HG03066 (cell line): ENCODE measurements at regions not wholly inside any gene's neighbourhood (a gene's known extent, or its start where the extent isn't known, plus 50 kb on each side); places are given as distances from the start of the nearest gene placed in this dataset.
"Not testable (repeated sequence)": the region's sequence is repeated elsewhere in the genome, so short reads cannot be mapped to it uniquely, and the experiment has no call there.

Source experiments
- ATAC-seq: cut with Tn5 transposase; IDR thresholded peaks from one replicate; pipeline ENCODE4 v1.9.1; 2021; ENCODE audit warnings: low read depth; ENCODE audit not compliant: unreplicated experiment

DNA sequence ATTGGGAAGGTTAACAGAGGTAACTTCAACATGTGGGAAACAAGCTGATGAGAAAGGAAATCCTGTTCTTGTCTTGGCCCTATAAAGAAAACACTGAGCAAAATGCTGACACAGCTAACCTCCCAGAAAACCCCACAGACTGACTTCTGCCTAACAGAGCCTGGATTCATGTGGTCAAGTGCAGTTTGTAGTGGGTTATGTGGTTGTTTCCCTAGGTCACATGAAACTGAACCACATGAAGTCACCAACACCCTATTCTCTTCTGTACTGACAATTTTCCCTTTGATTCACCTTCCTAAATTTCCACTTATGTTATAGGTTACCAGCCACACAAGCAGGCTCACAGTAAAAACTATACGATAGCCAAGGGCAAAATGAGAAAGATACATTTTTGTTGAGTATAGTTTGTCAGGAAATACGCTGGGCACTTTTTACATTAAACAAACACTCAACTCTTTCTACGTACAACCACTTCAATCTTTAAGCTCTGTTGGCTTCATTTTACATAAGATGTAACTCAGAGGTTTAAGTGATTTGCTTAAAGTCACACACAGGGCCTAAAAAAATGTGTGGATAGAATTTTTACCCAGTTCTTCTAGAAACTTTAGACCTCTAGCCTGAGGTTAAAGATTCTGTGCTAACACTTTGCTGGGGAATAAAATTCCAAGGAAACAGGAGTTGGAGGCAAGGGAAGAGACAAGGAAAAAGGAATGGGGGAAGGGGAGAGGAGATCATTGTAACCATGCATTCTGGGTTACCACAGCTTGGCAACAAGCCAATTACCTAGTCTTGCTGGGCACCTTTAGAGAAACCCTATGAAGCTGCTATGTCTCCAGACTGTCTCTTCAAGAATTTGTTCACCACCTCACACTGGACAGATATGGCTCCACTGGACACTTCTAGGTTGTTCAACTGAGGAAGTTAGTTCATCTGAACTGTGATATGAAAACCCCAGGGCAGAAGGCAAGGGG, 601.6 kb upstream of the USP24 start:
- ATAC-seq, result no peak

DNA sequence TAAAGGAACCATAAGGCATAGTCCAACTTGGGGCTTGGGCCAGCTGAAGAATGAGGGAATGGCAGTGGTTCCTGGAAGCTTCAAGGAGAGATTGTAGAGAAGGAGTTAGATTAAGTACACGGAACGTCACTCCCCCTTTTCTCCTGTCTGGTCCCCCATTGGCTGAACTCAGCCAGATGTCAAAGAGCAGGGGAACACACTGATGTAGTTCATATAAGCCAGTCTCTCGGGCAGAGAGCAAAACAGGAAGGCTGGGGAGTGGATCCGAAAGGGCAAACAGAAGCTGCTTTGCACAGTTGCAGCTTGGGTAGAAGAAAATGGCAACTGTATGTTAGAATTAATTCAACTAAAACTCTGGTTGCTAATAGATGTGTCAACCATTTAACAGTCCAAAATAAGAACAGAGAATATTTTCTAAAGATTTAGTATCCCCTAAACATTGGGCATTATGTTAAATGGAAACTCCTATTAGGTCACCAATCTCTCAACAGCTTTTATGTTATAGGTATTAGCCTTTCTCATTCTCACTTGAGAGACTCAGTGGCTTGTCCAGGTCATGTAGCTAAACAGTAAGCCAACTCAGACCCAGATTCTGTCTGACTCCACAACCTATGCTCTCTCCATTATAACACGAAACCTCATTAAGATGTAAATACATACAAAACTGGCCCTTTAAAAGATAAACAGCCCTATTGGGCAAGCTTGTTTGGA, 600.7 kb upstream of the USP24 start:
- ATAC-seq, result no peak

DNA sequence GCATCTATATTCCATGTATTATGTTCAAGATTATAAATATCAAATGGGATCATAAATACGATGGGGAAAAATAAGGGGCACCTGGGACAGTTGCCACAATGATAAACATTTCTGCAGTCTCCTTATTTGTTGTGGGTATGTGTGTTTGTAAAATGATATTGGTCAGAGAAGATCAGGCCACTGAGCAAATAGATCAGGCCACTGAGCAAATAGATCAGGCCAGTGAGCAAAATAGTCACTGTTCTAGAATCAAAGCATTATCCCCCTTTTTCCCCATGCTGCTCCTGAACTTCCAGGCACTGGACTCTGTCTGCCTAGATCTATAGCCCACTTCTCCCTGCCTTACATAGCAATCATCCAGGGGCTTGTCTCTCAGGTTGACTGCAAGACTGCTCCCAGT, 599.8 kb upstream of the USP24 start:
- no peak for ATAC-seq

DNA sequence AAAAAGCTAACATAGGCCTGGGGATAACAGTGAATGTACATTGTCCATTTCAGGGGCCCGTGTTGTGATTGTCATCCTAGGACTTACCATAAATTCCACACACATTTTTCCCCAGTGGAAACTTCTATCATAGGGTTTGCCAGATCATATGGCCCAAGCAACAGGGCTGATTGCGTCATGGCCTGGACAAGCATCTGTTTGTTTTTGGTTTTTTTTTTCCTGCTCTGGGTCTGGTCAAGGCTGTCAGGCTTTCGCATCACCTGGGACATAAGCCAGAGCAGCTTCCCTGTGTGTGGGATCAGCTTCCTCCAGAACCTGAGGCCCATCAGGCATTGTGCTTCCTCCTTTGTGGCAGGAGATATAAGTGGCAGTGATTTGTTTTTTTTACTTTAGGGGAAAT, 598.5 kb upstream of the USP24 start:
- no peak for ATAC-seq

DNA sequence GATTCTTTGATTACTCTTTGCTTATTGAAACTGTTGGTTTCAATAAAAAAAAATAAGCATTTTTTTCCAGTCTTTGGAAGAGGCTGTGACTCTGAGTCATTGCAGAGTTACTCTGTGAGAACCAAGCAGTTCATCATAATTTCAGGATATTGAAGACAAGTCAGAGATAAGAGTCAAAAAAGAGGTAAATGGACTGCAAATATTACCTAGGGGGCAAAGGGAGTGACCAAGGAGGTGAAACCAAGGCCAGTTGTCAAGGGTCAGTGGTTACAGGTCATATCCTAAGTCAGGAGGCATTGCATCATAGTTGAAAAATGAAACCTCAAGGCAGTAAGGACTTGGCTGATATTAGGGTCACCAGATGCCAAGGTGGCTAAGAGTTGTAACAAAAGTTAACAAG, 597.1 kb upstream of the USP24 start:
- no peak for ATAC-seq

DNA sequence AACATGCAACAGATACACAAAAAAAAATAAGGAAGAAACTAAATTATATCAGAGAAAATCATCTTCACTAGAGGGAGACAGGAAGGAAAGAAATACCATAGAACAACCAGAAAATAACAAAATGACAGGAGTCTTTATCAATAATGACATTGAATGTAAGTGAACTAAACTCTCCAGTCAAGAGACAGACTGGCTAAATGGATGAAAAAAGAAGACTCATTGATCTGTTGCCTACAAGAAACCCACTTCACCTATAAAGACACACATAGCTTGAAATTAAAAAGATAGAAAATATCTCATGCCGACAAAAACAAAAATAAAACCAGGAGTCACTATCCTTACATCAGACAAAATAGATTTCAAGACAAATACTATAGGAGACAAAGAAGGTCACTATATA, 593.1 kb upstream of the USP24 start:
- no peak for ATAC-seq

DNA sequence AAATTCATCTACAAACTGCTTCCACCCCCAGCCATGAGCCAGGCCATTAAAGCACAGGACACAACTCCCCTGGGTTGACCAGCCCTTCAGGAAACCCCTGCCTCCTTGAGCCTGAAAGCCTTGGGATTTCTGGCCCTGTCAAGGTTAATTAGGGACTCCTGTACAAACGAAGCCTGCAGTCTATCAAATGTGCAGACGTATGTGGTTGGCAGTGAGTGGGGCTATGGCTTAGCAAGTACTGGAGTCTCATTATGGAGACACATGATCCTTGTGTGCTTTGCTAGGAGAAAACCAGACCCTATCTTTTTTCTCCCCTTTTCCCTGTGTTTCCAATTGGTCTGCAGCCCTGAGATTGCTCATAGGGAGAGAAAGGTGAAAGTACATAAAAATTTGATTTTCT, 588.3 kb upstream of the USP24 start:
- ATAC-seq, result no peak

DNA sequence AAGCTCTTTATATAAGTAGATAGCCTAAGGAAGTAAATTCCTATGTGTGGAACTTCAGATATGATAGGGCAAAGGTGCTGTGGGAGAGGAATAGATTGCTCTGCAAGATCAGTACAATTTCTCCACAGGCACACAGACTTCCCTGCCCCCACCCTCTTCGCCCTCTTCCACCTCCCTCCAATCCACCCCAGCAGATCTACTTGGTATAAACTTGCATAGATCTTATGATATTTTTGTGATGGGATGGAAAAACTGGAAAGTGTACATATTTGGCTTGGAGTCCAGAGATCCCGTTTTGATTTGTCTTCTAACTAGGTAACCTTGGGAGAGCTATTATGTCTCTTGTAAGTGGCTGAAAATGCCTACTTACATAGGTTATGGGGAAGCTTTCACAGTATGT, 586.3 kb upstream of the USP24 start:
- no peak for ATAC-seq

DNA sequence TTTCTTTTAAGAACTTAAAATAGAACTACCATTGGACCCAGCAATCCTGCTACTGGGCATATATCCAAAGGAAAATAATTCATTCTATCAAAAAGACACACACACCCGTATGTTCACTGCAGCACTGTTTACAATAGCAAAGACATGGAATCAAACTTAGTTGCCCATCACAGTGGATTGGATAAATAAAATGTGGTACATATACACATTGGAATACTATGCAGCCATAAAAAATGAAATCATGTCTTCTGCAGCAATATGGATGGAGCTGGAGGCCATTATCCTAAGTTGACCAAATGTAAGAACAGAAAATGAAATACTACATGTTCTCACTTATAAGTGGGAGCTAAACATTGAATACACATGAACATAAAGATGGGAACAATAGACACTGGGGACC, 585.3 kb upstream of the USP24 start:
- ATAC-seq, result no peak

DNA sequence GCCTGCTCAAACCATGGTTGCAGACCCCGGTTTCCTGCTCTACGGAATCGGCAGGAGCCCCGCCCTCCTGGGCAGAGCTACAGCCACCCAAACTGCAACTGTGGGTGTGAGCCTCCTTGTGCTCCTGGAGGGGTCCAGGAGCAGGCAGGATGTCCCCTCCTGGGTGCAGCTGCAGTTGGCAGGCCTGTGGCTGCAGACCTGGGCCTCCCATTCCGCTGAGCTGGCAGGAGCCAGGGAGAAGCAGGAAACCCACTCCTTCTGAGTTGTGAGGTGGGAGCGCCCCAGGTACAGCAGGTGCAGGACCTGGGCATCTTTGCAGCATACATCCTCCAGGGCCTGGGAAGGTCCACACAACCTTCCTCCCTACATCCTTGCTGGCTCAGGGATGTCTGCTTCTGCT, 578.7 kb upstream of the USP24 start:
- no peak for ATAC-seq

DNA sequence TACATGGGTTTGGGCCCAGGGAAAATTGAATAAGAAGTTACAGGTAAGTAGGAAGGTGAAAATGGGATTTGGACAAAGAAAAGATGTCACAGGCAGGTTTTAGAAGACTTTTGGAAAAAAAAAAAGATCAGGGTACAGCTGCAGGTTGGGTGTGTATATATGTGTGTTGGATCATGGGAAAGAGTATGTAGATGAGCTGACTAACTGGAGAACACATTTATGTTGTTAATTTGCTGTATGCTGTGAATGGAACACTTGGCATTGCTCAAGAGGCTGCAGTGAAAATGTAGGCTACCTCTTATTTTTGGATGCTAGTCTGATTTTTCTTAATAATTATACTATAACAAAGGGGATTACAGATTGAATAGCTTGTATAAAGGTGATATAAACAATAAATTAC, 577.7 kb upstream of the USP24 start:
- ATAC-seq, result no peak

DNA sequence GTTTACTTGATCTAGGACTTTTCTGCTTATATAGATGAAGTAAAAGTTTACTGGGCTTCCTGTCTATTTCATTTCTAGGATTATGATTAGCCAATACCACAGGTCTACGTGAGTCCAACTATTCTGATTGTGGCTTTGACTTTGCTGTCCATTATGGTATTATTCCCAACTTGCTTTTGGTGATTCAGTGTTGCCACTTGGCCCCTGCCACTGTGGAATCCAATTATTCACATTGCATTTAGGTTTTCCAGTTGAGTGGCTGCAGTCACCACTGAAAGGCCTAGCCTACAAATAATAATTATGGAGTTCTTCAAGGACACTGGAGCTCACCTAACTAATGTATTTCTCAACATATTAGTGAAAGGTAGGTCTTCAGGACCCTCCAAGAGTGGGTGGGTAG, 574.3 kb upstream of the USP24 start:
- ATAC-seq, result no peak

DNA sequence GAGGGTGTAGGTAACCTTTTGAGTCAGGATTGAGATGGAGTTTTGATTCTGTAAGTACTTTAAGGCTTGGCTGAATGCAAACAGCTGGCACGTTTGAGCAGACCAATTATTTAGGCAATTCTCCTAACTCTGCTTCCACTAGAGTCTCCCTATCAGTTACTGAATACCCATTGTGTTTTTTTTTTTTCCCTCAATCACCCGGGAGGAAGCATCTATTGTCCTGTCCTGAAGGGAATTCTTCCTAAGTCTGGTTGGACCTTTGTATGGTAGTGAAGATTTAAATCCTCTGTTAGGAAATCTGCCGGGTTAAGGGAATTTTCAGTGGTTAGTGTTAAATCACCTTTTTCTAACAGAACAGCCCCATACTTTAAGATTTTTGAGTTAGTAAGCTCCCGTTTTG, 571.2 kb upstream of the USP24 start:
- no peak for ATAC-seq

DNA sequence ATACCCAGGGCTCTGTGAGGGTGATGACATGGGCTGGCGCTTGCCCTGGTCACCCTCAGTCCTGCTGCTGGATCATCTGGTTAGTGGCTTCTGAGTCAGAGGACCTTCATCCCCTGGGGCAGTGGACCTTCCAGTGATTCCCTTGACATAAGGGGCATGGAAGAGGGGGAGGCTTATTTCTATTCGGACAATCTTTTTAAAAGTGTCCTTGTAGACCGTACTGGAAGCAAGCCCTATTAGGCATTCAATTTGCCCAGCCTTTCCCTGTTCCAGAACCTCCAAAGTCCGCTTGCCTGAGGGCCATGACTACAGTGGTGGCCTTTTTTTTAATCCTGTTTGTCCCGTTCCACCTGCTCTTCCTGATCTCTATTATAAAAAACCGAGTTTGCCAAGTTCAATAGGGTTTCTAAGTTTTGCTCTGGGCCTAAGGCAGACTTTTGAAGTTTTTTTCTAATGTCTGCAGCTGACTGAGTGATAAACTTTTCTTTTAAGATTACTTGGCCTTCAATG, 569.8 kb upstream of the USP24 start:
- not testable (repeated sequence) for ATAC-seq

DNA sequence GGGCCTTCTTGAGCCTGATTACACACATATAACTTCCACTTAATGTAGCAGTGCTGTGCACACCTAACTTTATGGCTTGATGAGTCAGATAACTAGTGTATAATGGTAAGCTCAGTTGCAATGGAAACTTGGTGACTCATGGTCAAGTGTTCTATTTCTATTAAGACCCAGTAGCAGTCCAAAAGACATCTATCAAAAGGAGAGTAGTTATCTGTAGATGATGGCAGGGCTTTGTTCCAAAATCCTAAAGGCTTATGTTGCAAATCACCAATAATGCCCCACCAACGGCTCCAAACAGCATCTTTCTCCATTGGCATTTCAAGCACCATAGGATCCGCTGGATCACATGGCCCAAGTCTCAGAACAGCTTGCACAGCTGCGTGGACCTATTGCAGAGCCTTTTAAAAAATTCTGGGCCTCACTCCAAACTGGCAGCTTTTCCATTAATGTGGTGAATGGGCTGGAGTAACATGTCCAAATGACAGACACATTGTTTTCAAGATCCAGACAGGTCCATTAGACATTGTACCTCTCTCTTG, 566.8 kb upstream of the USP24 start:
- ATAC-seq, result no peak

DNA sequence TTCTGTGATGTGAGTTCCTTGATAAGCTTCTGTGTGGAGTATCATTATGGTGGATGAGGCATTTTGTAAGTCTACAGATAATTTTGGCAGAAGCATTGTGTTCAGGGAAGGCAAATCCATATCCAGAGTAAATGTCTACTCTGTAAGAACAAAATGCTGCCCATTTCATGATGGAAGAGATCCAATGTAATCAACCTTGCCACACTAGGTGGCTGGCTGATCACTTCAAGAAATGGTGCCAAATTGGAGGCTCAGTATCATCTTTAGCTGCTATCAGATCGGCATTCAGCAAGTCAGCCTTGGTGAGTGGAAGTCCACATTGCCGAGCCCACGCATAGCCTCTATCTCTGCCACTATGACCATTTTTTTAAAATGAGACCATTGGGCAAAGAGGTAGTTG, 565.8 kb upstream of the USP24 start:
- no peak for ATAC-seq

DNA sequence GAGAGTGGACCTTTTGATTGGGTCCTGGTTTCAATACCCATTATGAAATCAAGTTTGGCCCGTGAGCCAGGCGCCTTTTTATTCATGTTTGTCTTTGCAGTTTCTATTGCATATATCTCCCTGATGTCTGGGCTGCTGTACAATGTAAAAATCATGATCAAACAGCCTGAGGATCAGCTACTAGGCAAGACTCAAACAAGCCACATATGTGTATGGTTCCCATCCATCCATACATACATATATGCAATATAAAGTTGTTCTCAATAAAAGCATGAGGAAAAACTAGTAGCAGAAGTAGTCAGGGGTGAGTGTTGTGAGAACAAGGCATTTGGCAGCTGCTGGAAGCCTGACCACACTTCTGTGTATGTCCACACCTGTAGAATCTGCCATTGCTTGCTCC, 562.4 kb upstream of the USP24 start:
- no peak for ATAC-seq

DNA sequence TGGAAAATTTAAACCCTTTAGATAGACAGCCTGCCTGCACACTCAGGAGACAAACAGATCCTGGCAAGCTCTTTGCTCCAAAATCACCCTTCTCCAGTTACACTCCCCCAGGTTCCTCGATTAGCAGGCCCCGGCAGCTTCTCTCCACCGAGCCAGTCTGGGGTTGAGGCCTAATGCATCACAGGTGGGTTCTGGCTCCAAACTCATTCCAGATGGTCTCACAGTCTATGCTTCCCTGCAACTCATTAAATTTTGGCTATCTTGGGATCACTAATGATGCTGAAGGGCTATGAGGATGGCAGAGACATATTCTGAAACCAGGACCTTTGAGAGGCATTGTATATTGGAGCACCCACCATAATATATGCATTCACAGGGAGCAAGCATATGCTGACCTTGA, 559.8 kb upstream of the USP24 start:
- no peak for ATAC-seq

DNA sequence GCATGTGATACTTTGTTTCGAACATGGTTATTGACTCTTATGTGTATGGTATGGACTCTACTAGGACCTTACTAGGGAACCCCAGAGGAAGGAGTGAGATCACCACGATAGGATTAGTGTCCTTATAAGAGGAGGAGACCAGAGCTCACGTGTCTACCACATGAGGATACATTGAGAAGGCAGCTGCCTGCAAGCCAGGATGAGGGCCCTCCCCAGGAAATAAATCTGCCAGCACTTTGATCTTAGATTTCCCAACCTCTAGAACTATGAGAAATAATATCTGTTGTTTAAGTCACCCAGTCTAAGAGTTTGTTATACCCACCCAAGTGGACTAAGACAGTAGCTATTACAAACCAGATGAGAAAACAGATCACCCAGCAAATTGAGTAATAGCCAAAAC, 559.3 kb upstream of the USP24 start:
- ATAC-seq, result no peak

DNA sequence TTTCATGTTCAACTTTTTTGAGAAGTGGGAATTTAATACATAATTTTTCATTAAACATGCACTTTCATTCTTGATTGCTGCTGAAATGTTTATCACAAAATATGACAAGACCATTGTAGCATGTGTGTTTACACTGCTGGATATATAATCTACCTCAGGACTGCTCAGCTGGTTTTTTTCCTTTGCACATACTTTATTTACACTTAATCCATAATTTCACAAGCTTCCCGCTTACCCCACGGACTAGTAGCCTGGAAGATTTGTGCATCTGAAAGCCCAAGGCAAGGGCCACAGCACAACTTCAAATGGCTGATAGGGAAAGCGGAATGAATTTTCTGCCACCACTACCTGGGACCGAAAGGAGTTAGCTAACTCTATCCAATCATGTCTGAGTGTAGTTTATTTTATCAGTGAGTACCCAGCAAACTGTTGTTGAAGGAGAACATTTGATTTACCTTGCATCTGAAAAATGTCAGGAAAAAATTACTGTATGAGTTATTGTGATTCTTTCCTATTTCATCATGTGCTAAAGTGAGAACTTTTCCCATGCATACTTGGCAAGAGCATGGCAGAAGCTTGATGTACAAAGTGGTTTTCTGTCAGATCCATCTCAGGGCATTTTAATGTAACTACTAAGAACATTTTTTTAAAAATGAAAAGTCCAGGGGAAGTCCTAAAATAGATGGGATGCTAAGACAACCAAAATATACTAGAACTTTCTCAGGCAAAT, 558.2 kb upstream of the USP24 start:
- no peak for ATAC-seq
